ENCODE measurements at regions not wholly inside any gene's neighbourhood (a gene's known extent, or its start where the extent isn't known, plus 50 kb on each side); places are given as distances from the start of the nearest gene placed in this dataset.

DNA sequence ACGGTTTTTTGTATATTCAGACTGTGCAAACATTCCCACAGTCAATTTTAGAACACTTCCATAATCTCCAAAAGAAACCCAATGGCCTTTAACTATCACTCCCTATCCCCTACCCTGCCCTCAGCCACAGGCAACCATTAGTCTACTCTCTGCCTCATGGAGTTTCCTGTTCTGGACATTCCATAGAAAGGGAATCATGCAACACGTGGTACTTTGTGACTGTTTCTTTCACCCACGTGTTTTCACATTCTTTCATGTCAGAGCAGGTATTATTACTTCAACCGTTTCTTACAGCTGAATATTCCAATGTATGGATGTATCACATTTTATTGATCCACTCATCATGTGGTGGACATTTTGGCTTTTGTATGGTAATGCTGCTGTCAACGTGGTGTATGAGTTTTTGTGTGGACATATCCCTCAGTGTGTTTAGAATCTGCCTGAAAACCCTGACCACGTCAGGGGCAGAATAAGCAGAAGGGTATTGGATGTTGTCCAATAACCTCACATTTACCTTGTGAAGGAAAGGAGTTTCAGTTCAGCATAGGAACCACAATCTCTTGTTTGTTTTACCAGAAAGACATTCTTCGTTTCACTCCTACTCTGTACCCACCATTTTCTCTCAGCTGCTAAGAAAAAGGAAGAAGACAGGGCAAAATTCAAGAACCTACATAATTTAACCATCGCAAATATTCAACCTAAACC, 107.5 kb upstream of the DYRK2 start:
- Histone ChIP-seq H3K9me3 (ENCODE audit: low read length) (no peaks in the 10 kb centered on the region), H3K9me2 (ENCODE audit: insufficient read depth, low read length) (no peaks in the 10 kb centered on the region), H3F3A (ENCODE audit: insufficient read depth, low read length, poor library complexity, severe bottlenecking) (no peaks in the 10 kb centered on the region), H3K9ac (ENCODE audit: low read length) (no peak overlapping the region), H3K36me3 (ENCODE audit: insufficient read depth, low read length) (no peaks in the 10 kb centered on the region), H3K79me2 (replicated peaks; ENCODE audit: insufficient read depth, low read length) (no peaks in the 10 kb centered on the region), H3K4me3 (ENCODE audit: low read length) (no peak overlapping the region), H3K27me3 (ENCODE audit: insufficient read depth, low read depth, low read length) (no peaks in the 10 kb centered on the region), H4K20me1 (ENCODE audit: insufficient read depth) (no peaks in the 10 kb centered on the region), H2AFZ (ENCODE audit: low read depth, low read length) (no peak overlapping the region), H3K27ac (ENCODE audit: low read length) (no peak overlapping the region), H3K4me2 (ENCODE audit: low read length) (no peak overlapping the region)
- TF ChIP-seq MXI1 (conservative IDR thresholded peaks at IDR 0.05; ENCODE audit: poor library complexity, severe bottlenecking) (no peak), EZH2 (IDR thresholded peaks at IDR 0.05; ENCODE audit: borderline replicate concordance, insufficient read depth, low read length, poor library complexity, severe bottlenecking) (no peak), TAF1 (IDR thresholded peaks at IDR 0.05; ENCODE audit: low read depth) (no peak), SMC3 (conservative IDR thresholded peaks at IDR 0.05; ENCODE audit: poor library complexity) (no peak), EP300 (conservative IDR thresholded peaks at IDR 0.05; ENCODE audit: poor library complexity, severe bottlenecking) (no peak), POLR2AphosphoS5 (IDR thresholded peaks at IDR 0.05) (no peak), RAD21 (conservative IDR thresholded peaks at IDR 0.05) (no peak)
- TF ChIP-seq, protein P1, sequence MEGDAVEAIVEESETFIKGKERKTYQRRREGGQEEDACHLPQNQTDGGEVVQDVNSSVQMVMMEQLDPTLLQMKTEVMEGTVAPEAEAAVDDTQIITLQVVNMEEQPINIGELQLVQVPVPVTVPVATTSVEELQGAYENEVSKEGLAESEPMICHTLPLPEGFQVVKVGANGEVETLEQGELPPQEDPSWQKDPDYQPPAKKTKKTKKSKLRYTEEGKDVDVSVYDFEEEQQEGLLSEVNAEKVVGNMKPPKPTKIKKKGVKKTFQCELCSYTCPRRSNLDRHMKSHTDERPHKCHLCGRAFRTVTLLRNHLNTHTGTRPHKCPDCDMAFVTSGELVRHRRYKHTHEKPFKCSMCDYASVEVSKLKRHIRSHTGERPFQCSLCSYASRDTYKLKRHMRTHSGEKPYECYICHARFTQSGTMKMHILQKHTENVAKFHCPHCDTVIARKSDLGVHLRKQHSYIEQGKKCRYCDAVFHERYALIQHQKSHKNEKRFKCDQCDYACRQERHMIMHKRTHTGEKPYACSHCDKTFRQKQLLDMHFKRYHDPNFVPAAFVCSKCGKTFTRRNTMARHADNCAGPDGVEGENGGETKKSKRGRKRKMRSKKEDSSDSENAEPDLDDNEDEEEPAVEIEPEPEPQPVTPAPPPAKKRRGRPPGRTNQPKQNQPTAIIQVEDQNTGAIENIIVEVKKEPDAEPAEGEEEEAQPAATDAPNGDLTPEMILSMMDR (IDR thresholded peaks at IDR 0.05; ENCODE audit: poor library complexity, severe bottlenecking), result no peak
- TF ChIP-seq, protein P2, sequence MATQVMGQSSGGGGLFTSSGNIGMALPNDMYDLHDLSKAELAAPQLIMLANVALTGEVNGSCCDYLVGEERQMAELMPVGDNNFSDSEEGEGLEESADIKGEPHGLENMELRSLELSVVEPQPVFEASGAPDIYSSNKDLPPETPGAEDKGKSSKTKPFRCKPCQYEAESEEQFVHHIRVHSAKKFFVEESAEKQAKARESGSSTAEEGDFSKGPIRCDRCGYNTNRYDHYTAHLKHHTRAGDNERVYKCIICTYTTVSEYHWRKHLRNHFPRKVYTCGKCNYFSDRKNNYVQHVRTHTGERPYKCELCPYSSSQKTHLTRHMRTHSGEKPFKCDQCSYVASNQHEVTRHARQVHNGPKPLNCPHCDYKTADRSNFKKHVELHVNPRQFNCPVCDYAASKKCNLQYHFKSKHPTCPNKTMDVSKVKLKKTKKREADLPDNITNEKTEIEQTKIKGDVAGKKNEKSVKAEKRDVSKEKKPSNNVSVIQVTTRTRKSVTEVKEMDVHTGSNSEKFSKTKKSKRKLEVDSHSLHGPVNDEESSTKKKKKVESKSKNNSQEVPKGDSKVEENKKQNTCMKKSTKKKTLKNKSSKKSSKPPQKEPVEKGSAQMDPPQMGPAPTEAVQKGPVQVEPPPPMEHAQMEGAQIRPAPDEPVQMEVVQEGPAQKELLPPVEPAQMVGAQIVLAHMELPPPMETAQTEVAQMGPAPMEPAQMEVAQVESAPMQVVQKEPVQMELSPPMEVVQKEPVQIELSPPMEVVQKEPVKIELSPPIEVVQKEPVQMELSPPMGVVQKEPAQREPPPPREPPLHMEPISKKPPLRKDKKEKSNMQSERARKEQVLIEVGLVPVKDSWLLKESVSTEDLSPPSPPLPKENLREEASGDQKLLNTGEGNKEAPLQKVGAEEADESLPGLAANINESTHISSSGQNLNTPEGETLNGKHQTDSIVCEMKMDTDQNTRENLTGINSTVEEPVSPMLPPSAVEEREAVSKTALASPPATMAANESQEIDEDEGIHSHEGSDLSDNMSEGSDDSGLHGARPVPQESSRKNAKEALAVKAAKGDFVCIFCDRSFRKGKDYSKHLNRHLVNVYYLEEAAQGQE (IDR thresholded peaks at IDR 0.05; ENCODE audit: borderline replicate concordance), result no peak

DNA sequence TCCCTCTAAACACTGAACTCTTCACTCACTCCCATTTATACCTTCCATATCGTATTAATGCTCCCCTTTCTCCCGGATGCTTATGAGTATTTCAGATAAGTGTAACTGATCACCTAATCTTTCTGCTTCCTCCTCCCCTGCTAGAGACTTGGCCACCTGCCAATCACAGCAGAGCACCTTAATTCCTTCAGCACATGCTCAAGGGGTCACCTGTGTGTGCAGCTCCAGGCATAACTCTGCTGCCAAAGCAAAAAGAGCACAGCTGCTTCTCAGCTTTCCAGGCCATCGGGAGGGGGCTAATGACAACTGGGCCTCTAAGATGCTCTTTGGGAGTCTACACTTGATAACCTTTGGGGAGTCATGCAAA, 106.9 kb upstream of the DYRK2 start:
- H3K9me3 ChIP-seq (ENCODE audit: low read length), result no peaks in the 10 kb centered on the region
- H3K36me3 ChIP-seq (ENCODE audit: insufficient read depth, low read length), result no peaks in the 10 kb centered on the region
- H3K4me3 ChIP-seq (ENCODE audit: low read length), result no peak overlapping the region
- no peak for TF ChIP-seq TAF1 (IDR thresholded peaks at IDR 0.05; ENCODE audit: low read depth)
- no peak for TF ChIP-seq POLR2AphosphoS5 (IDR thresholded peaks at IDR 0.05)
- no peak for TF ChIP-seq RAD21 (conservative IDR thresholded peaks at IDR 0.05)
- TF ChIP-seq, protein P1 (IDR thresholded peaks at IDR 0.05; ENCODE audit: poor library complexity, severe bottlenecking), result no peak
- TF ChIP-seq EZH2 (IDR thresholded peaks at IDR 0.05; ENCODE audit: borderline replicate concordance, insufficient read depth, low read length, poor library complexity, severe bottlenecking), result no peak
- no peak for TF ChIP-seq EP300 (conservative IDR thresholded peaks at IDR 0.05; ENCODE audit: poor library complexity, severe bottlenecking)
- TF ChIP-seq, protein P2 (IDR thresholded peaks at IDR 0.05; ENCODE audit: borderline replicate concordance), result no peak
- no peak for TF ChIP-seq SMC3 (conservative IDR thresholded peaks at IDR 0.05; ENCODE audit: poor library complexity)
- no peaks in the 10 kb centered on the region for H3F3A ChIP-seq (ENCODE audit: insufficient read depth, low read length, poor library complexity, severe bottlenecking)
- no peaks in the 10 kb centered on the region for H3K79me2 ChIP-seq (replicated peaks; ENCODE audit: insufficient read depth, low read length)
- no peaks in the 10 kb centered on the region for H4K20me1 ChIP-seq (ENCODE audit: insufficient read depth)
- H3K9ac ChIP-seq (ENCODE audit: low read length), result no peak overlapping the region
- H3K9me2 ChIP-seq (ENCODE audit: insufficient read depth, low read length), result no peaks in the 10 kb centered on the region
- H3K27me3 ChIP-seq (ENCODE audit: insufficient read depth, low read depth, low read length), result no peaks in the 10 kb centered on the region
- no peak overlapping the region for H2AFZ ChIP-seq (ENCODE audit: low read depth, low read length)
- no peak overlapping the region for H3K4me2 ChIP-seq (ENCODE audit: low read length)
- H3K27ac ChIP-seq (ENCODE audit: low read length), result no peak overlapping the region

Data from neural cell (in vitro differentiated cells).